NCI-H128 (cell line): ENCODE measurements at regions not wholly inside any gene's neighbourhood (a gene's known extent, or its start where the extent isn't known, plus 50 kb on each side); places are given as distances from the start of the nearest gene placed in this dataset.

Source experiments
- DNase-seq: peaks from one replicate; lab custom pipeline; 2025; ENCODE audit not compliant: unreplicated experiment; lab: John Stamatoyannopoulos, UW

- no peak for DNase-seq
Observed at GRCh38 chr17:55585629-55586028, 74.4 kb upstream of the SMIM36 start.

GRCh38 chr17:55584861-55585260, 73.6 kb upstream of the SMIM36 start:
- DNase-seq, result no peak

GRCh38 chr17:55584055-55584685, 72.9 kb upstream of the SMIM36 start:
- DNase-seq, result no peak

- no peak for DNase-seq
Observed at GRCh38 chr17:55582897-55583296, 71.6 kb upstream of the SMIM36 start.

- no peak for DNase-seq
Observed at GRCh38 chr17:55580596-55581133, 69.4 kb upstream of the SMIM36 start.

- DNase-seq, result no peak
Observed at GRCh38 chr17:55577687-55578086, 66.4 kb upstream of the SMIM36 start.

GRCh38 chr17:55576996-55577586, 65.8 kb upstream of the SMIM36 start:
- DNase-seq, result no peak

GRCh38 chr17:55576237-55576995, 65.2 kb upstream of the SMIM36 start:
- DNase-seq, result no peak

GRCh38 chr17:55575058-55575636, 63.9 kb upstream of the SMIM36 start:
- DNase-seq, result no peak

- no peak for DNase-seq
Observed at GRCh38 chr17:55572599-55572998, 61.3 kb upstream of the SMIM36 start.

GRCh38 chr17:55572139-55572538, 60.9 kb upstream of the SMIM36 start:
- no peak for DNase-seq

GRCh38 chr17:55571095-55571494, 59.8 kb upstream of the SMIM36 start:
- no peak for DNase-seq

GRCh38 chr17:55570391-55570790, 59.1 kb upstream of the SMIM36 start:
- no peak for DNase-seq

GRCh38 chr17:55567240-55568214, 56.3 kb upstream of the SMIM36 start:
- DNase-seq, result peak; percentile 55

- no peak for DNase-seq
Observed at GRCh38 chr17:55564081-55564480, 52.8 kb upstream of the SMIM36 start.

- no peak for DNase-seq
Observed at GRCh38 chr17:55563363-55563762, 52.1 kb upstream of the SMIM36 start.

- DNase-seq, result no peak
Observed at GRCh38 chr17:55561973-55562495, 50.8 kb upstream of the SMIM36 start.

GRCh38 chr17:55561316-55561972, 50.2 kb upstream of the SMIM36 start:
- DNase-seq, result no peak
